ENCODE measurements at regions not wholly inside any gene's neighbourhood (a gene's known extent, or its start where the extent isn't known, plus 50 kb on each side); places are given as distances from the start of the nearest gene placed in this dataset.
"Not testable (repeated sequence)": the region's sequence is repeated elsewhere in the genome, so short reads cannot be mapped to it uniquely, and the experiment has no call there.

- no peaks in the 10 kb centered on the region for H3K36me3 Mint-ChIP-seq (ENCODE audit: low read depth)
- no peaks in the 10 kb centered on the region for H3K27me3 Mint-ChIP-seq
- H3K27ac Mint-ChIP-seq, result no peak overlapping the region
- no peaks in the 10 kb centered on the region for H3K4me1 Mint-ChIP-seq
- H3K9me3 Mint-ChIP-seq, result peaks cover 7% of the 10 kb centered on the region
- ATAC-seq (replicated peaks), result no peak
- no peak overlapping the region for H3K4me3 Mint-ChIP-seq
Observed at GRCh38 chr13:80705371-80706163, 364.6 kb upstream of the SPRY2 start.

GRCh38 chr13:80704369-80704768 lies 363.4 kb upstream of the SPRY2 start:
- H3K27ac Mint-ChIP-seq, result no peak overlapping the region
- no peak overlapping the region for H3K4me3 Mint-ChIP-seq
- no peaks in the 10 kb centered on the region for H3K27me3 Mint-ChIP-seq
- H3K4me1 Mint-ChIP-seq, result no peaks in the 10 kb centered on the region
- peaks cover 7% of the 10 kb centered on the region for H3K9me3 Mint-ChIP-seq
- H3K36me3 Mint-ChIP-seq (ENCODE audit: low read depth), result no peaks in the 10 kb centered on the region
- no peak for ATAC-seq (replicated peaks)

GRCh38 chr13:80695841-80696240 lies 354.9 kb upstream of the SPRY2 start:
- H3K27me3 Mint-ChIP-seq, result no peaks in the 10 kb centered on the region
- ATAC-seq (replicated peaks), result no peak
- no peaks in the 10 kb centered on the region for H3K4me1 Mint-ChIP-seq
- no peak overlapping the region for H3K4me3 Mint-ChIP-seq
- no peak overlapping the region for H3K27ac Mint-ChIP-seq
- H3K36me3 Mint-ChIP-seq (ENCODE audit: low read depth), result no peaks in the 10 kb centered on the region
- peaks cover 12% of the 10 kb centered on the region for H3K9me3 Mint-ChIP-seq

GRCh38 chr13:80691814-80692213 lies 350.9 kb upstream of the SPRY2 start:
- peaks cover 18% of the 10 kb centered on the region for H3K9me3 Mint-ChIP-seq
- not testable (repeated sequence) for H3K27ac Mint-ChIP-seq; H3K36me3 Mint-ChIP-seq (ENCODE audit: low read depth); H3K4me3 Mint-ChIP-seq; ATAC-seq (replicated peaks); H3K4me1 Mint-ChIP-seq; H3K27me3 Mint-ChIP-seq

- H3K27me3 Mint-ChIP-seq, result no peaks in the 10 kb centered on the region
- no peak overlapping the region for H3K27ac Mint-ChIP-seq
- H3K36me3 Mint-ChIP-seq (ENCODE audit: low read depth), result no peaks in the 10 kb centered on the region
- H3K4me1 Mint-ChIP-seq, result no peaks in the 10 kb centered on the region
- peaks cover 18% of the 10 kb centered on the region for H3K9me3 Mint-ChIP-seq
- no peak for ATAC-seq (replicated peaks)
- no peak overlapping the region for H3K4me3 Mint-ChIP-seq
Observed at GRCh38 chr13:80690208-80690607, 349.3 kb upstream of the SPRY2 start.

GRCh38 chr13:80688593-80688992 lies 347.7 kb upstream of the SPRY2 start:
- ATAC-seq (replicated peaks), result no peak
- Mint-ChIP-seq H3K4me3 (no peak overlapping the region), H3K36me3 (ENCODE audit: low read depth) (no peaks in the 10 kb centered on the region), H3K9me3 (peaks cover 21% of the 10 kb centered on the region), H3K27me3 (no peaks in the 10 kb centered on the region), H3K27ac (no peak overlapping the region), H3K4me1 (no peaks in the 10 kb centered on the region)

- H3K4me1 Mint-ChIP-seq, result no peaks in the 10 kb centered on the region
- no peaks in the 10 kb centered on the region for H3K27me3 Mint-ChIP-seq
- H3K9me3 Mint-ChIP-seq, result peaks cover 14% of the 10 kb centered on the region
- no peak overlapping the region for H3K4me3 Mint-ChIP-seq
- no peak for ATAC-seq (replicated peaks)
- H3K36me3 Mint-ChIP-seq (ENCODE audit: low read depth), result no peaks in the 10 kb centered on the region
- no peak overlapping the region for H3K27ac Mint-ChIP-seq
Observed at GRCh38 chr13:80685942-80686341, 345.0 kb upstream of the SPRY2 start.

GRCh38 chr13:80684217-80684991 lies 343.5 kb upstream of the SPRY2 start:
- H3K4me1 Mint-ChIP-seq, result no peaks in the 10 kb centered on the region
- H3K9me3 Mint-ChIP-seq, result peaks cover 17% of the 10 kb centered on the region
- H3K36me3 Mint-ChIP-seq (ENCODE audit: low read depth), result no peaks in the 10 kb centered on the region
- no peak for ATAC-seq (replicated peaks)
- no peak overlapping the region for H3K4me3 Mint-ChIP-seq
- H3K27ac Mint-ChIP-seq, result no peak overlapping the region
- H3K27me3 Mint-ChIP-seq, result no peaks in the 10 kb centered on the region

- Mint-ChIP-seq H3K27me3 (no peaks in the 10 kb centered on the region), H3K9me3 (peaks cover 11% of the 10 kb centered on the region), H3K4me3 (no peak overlapping the region), H3K36me3 (ENCODE audit: low read depth) (no peaks in the 10 kb centered on the region), H3K4me1 (no peaks in the 10 kb centered on the region), H3K27ac (no peak overlapping the region)
- no peak for ATAC-seq (replicated peaks)
Observed at GRCh38 chr13:80680786-80681366, 339.9 kb upstream of the SPRY2 start.

GRCh38 chr13:80679423-80679822 lies 338.5 kb upstream of the SPRY2 start:
- H3K4me3 Mint-ChIP-seq, result no peak overlapping the region
- peaks cover 11% of the 10 kb centered on the region for H3K9me3 Mint-ChIP-seq
- no peaks in the 10 kb centered on the region for H3K36me3 Mint-ChIP-seq (ENCODE audit: low read depth)
- H3K4me1 Mint-ChIP-seq, result no peaks in the 10 kb centered on the region
- no peak overlapping the region for H3K27ac Mint-ChIP-seq
- H3K27me3 Mint-ChIP-seq, result no peaks in the 10 kb centered on the region
- ATAC-seq (replicated peaks), result no peak

- H3K36me3 Mint-ChIP-seq (ENCODE audit: low read depth), result no peaks in the 10 kb centered on the region
- no peaks in the 10 kb centered on the region for H3K4me1 Mint-ChIP-seq
- no peak for ATAC-seq (replicated peaks)
- H3K9me3 Mint-ChIP-seq, result peaks cover 8% of the 10 kb centered on the region
- no peaks in the 10 kb centered on the region for H3K27me3 Mint-ChIP-seq
- H3K27ac Mint-ChIP-seq, result no peak overlapping the region
- H3K4me3 Mint-ChIP-seq, result no peak overlapping the region
Observed at GRCh38 chr13:80677227-80677626, 336.3 kb upstream of the SPRY2 start.

- not testable (repeated sequence) for H3K4me1 Mint-ChIP-seq; H3K27me3 Mint-ChIP-seq; H3K36me3 Mint-ChIP-seq (ENCODE audit: low read depth); ATAC-seq (replicated peaks); H3K27ac Mint-ChIP-seq; H3K4me3 Mint-ChIP-seq
- peaks cover 19% of the 10 kb centered on the region for H3K9me3 Mint-ChIP-seq
Observed at GRCh38 chr13:80675442-80675841, 334.5 kb upstream of the SPRY2 start.

- Mint-ChIP-seq H3K36me3 (ENCODE audit: low read depth) (no peaks in the 10 kb centered on the region), H3K9me3 (peaks cover 18% of the 10 kb centered on the region), H3K4me3 (no peak overlapping the region), H3K4me1 (no peaks in the 10 kb centered on the region), H3K27me3 (no peaks in the 10 kb centered on the region), H3K27ac (no peak overlapping the region)
- no peak for ATAC-seq (replicated peaks)
Observed at GRCh38 chr13:80671773-80672172, 330.8 kb upstream of the SPRY2 start.

GRCh38 chr13:80669112-80669511 lies 328.2 kb upstream of the SPRY2 start:
- Mint-ChIP-seq H3K9me3 (peaks cover 18% of the 10 kb centered on the region), H3K4me1 (no peaks in the 10 kb centered on the region), H3K4me3 (no peak overlapping the region), H3K36me3 (ENCODE audit: low read depth) (no peaks in the 10 kb centered on the region), H3K27me3 (no peaks in the 10 kb centered on the region), H3K27ac (no peak overlapping the region)
- ATAC-seq (replicated peaks), result no peak

- Mint-ChIP-seq H3K27me3 (no peaks in the 10 kb centered on the region), H3K27ac (no peak overlapping the region), H3K9me3 (peaks cover 18% of the 10 kb centered on the region), H3K4me3 (no peak overlapping the region), H3K4me1 (no peaks in the 10 kb centered on the region), H3K36me3 (ENCODE audit: low read depth) (no peaks in the 10 kb centered on the region)
- ATAC-seq (replicated peaks), result no peak
Observed at GRCh38 chr13:80668452-80668851, 327.5 kb upstream of the SPRY2 start.

Measured in activated T-helper 17 cell treated with anti-CD3 and anti-CD28 coated beads, Interleukin-2, amount 50 U/mL, for 72 hours (primary cell).